Endothelial cell of umbilical vein (primary cell): ENCODE measurements at regions not wholly inside any gene's neighbourhood (a gene's known extent, or its start where the extent isn't known, plus 50 kb on each side); places are given as distances from the start of the nearest gene placed in this dataset.

Source experiments
- CTCF ChIP-seq, 2 donors: IDR thresholded peaks; 1 replicate in 1 of 2; 2 replicates in 1 of 2; pipeline ENCODE4 v1.5.1; 2011; ENCODE audit warnings: low read length in 2 of 2, mild to moderate bottlenecking in 2 of 2, moderate library complexity in 2 of 2, control low read depth in 1 of 2, inconsistent platforms in 1 of 2, low read depth in 1 of 2; ENCODE audit not compliant: insufficient read depth in 1 of 2; ENCODE audit errors: extremely low read depth in 1 of 2
- EZH2 ChIP-seq: IDR thresholded peaks from 2 replicates; pipeline ENCODE4 v1.6.1; 2012; ENCODE audit warnings: borderline replicate concordance, low read depth, mild to moderate bottlenecking, moderate library complexity, low read length, inconsistent platforms; ENCODE audit not compliant: severe bottlenecking
- JUN ChIP-seq: IDR thresholded peaks from 2 replicates; pipeline ENCODE4 v1.6.1; 2011; ENCODE audit warnings: borderline replicate concordance, low read depth; ENCODE audit not compliant: insufficient read length, insufficient read depth
- MYC ChIP-seq: IDR thresholded peaks from one replicate; pipeline ENCODE4 v1.6.1; 2011; ENCODE audit warnings: mild to moderate bottlenecking, low read depth, low read length
- POLR2A ChIP-seq: IDR thresholded peaks from 2 replicates; pipeline ENCODE4 v1.6.1; 2012; ENCODE audit warnings: low read depth, mild to moderate bottlenecking, control low read depth, low read length
- POLR2AphosphoS5 ChIP-seq: IDR thresholded peaks from 2 replicates; pipeline ENCODE4 v1.6.1; 2012; ENCODE audit warnings: low read depth, mild to moderate bottlenecking, control low read depth, low read length, moderate library complexity; ENCODE audit not compliant: insufficient read depth
- TF ChIP-seq, protein P1 (sequence below): IDR thresholded peaks from 2 replicates; pipeline ENCODE4 v1.6.1; 2011; ENCODE audit not compliant: insufficient read depth, insufficient read length

GRCh38 chr7:46091071-46091470 lies 170.0 kb upstream of the IGFBP3 start:
- TF ChIP-seq CTCF (IDR thresholded peaks at IDR 0.05; ENCODE audit: extremely low read depth in 1 of 2, insufficient read depth in 1 of 2, low read depth in 1 of 2, low read length in 2 of 2) (no peak), JUN (no peak), POLR2AphosphoS5 (no peak), EZH2 (no peak), POLR2A (no peak), MYC (no peak)
- TF ChIP-seq, protein P1, sequence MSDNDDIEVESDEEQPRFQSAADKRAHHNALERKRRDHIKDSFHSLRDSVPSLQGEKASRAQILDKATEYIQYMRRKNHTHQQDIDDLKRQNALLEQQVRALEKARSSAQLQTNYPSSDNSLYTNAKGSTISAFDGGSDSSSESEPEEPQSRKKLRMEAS, result no peak
